Muscle of leg (tissue), 3 donors: ENCODE measurements at regions not wholly inside any gene's neighbourhood (a gene's known extent, or its start where the extent isn't known, plus 50 kb on each side); places are given as distances from the start of the nearest gene placed in this dataset.

Source experiments
- DNase-seq: peaks from one replicate; pipeline ENCODE4 v3.0.0; 2013
- H3K27ac ChIP-seq: one replicate; pipeline ENCODE4 v1.5.1; 2013; ENCODE audit warnings: mild to moderate bottlenecking, low read length, control low read depth
- H3K27me3 ChIP-seq: one replicate; pipeline ENCODE4 v1.6.1; 2013; ENCODE audit warnings: low read length; ENCODE audit not compliant: control insufficient read depth, insufficient read depth
- H3K36me3 ChIP-seq: one replicate; pipeline ENCODE4 v1.6.1; 2013; ENCODE audit warnings: low read length; ENCODE audit not compliant: control insufficient read depth, insufficient read depth
- H3K4me1 ChIP-seq: one replicate; pipeline ENCODE4 v1.6.1; 2013; ENCODE audit warnings: low read length; ENCODE audit not compliant: control insufficient read depth, insufficient read depth
- H3K4me3 ChIP-seq: one replicate; pipeline ENCODE4 v1.5.1; 2013; ENCODE audit warnings: low read length, control low read depth
- H3K9me3 ChIP-seq: replicated peaks from 2 replicates; pipeline ENCODE4 v1.6.1; 2013; ENCODE audit warnings: low read depth, low read length; ENCODE audit not compliant: control insufficient read depth
- WGBS: methylation state at CpG from one replicate; pipeline ENCODE4 v1.1.5; 2013; ENCODE audit warnings: missing lambda C conversion rate; ENCODE audit not compliant: insufficient coverage; 5-methylcytosine and 5-hydroxymethylcytosine counted together

DNA sequence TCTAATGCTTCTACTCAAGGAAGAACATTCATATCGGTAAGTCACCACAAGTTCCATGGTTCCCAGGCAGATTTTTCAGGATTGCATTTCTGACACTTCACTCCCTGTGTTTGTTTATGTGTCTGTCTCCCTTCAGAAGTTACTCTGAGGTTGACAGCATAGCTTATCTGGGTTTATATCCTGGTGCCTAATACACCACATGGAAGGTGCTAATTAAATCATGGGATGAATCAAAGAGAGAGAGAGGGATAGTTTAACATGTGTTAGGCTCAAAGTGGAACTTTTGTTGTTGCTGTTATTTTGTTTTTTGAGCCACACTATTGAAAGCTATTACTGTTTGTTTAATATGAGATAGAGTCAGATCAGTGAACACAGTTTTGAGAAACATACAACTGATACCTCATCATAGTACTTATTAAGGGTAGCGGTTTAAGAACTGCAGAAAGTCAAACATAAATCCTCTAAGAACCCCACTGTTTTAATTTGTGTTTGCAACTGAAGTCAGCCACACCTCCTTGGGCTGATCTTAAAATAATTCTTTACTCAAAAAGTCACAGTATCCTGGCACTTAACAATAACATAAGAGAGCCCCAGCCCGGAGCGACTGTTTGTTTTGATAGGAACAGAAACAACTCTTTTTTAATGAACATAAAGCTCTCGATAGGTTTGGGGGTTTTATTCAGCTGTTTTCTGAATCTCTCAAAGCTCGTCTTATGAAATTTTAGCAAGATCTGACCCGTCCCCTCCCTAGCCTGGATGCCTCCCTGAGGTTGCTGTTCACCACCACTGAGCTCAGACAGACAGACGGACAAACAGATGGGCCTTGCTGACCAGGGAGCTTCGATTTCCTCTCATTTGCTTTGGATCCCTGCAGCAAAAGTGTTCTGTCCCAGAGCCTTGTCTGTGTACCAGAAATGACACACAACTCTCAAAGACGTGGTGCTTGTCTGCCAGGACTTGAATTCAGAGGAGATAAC is 98.3 kb upstream of the MYOCD start:
- Histone ChIP-seq H3K4me1 (no peaks in the 10 kb centered on the region), H3K36me3 (no peaks in the 10 kb centered on the region), H3K4me3 (no peak overlapping the region), H3K27me3 (no peaks in the 10 kb centered on the region), H3K9me3 (no peaks in the 10 kb centered on the region), H3K27ac (no peak overlapping the region)
- no peak for DNase-seq
- 73% methylated on average over 5 of the region's 10 CpGs for WGBS

DNA sequence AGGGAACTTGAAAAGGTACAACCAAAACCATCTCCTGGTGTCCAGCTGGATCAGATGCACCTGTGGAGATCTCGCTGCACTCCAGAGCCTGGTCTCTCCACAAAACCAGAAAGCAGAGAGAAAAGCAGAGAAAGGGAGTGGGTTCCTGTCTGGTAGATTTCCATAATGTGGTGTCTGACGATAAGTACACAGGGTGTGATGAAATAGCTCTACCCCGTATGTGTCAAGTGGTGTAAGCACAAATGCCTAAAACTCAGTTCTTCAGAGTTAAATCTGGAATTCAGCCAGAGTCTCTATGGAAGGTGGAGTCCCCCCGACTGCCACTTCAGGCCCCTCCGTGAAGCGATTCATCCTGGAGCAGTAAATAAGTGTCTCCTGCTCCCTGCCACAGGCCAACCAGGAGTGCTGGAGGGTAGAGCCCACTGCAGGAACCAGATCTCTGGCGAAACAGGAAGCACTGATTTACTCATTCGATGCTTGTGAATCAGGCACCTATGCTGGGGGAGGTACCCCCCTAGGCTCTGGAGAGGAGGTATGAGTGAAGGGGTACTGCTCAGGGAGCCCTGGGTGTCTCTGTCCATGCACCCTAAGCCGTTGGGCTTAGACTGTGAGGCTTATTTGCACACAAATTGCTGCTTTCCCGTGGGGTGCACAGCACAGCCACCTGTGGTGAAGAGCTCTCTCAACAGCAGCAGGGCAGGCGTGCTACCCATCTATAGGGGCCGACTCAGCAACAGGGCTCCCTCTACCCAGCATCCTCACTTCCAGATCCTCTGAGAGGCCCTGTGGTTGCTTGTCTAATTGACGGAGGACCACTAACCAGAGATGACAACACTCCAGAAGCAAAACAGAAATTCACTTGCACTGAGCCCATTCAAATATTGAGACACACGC is 97.1 kb upstream of the MYOCD start:
- H3K4me1 ChIP-seq, result no peaks in the 10 kb centered on the region
- no peak overlapping the region for H3K27ac ChIP-seq
- no peaks in the 10 kb centered on the region for H3K27me3 ChIP-seq
- no peaks in the 10 kb centered on the region for H3K36me3 ChIP-seq
- no peak for DNase-seq
- no peaks in the 10 kb centered on the region for H3K9me3 ChIP-seq
- H3K4me3 ChIP-seq, result no peak overlapping the region
- WGBS, result 48% methylated on average over 11 of the region's 14 CpGs

- DNase-seq, result no peak
- no CpG with 5 or more reads among the region's 3 CpGs for WGBS
- H3K4me3 ChIP-seq, result no peak overlapping the region
- H3K27me3 ChIP-seq, result no peaks in the 10 kb centered on the region
- no peak overlapping the region for H3K27ac ChIP-seq
- H3K36me3 ChIP-seq, result no peaks in the 10 kb centered on the region
- H3K4me1 ChIP-seq, result no peaks in the 10 kb centered on the region
- H3K9me3 ChIP-seq, result no peaks in the 10 kb centered on the region
These were observed 94.1 kb upstream of the MYOCD start for GRCh38 chr17:12571606-12572005.

GRCh38 chr17:12574525-12574924 is 91.2 kb upstream of the MYOCD start:
- no peak for DNase-seq
- H3K4me3 ChIP-seq, result no peak overlapping the region
- H3K36me3 ChIP-seq, result no peaks in the 10 kb centered on the region
- no CpG with 5 or more reads among the region's 2 CpGs for WGBS
- H3K9me3 ChIP-seq, result no peaks in the 10 kb centered on the region
- H3K27me3 ChIP-seq, result no peaks in the 10 kb centered on the region
- no peaks in the 10 kb centered on the region for H3K4me1 ChIP-seq
- H3K27ac ChIP-seq, result no peak overlapping the region

GRCh38 chr17:12575641-12576040 is 90.0 kb upstream of the MYOCD start:
- Histone ChIP-seq H3K9me3 (no peaks in the 10 kb centered on the region), H3K4me3 (no peak overlapping the region), H3K27me3 (no peaks in the 10 kb centered on the region), H3K36me3 (no peaks in the 10 kb centered on the region), H3K4me1 (no peaks in the 10 kb centered on the region), H3K27ac (no peak overlapping the region)
- DNase-seq, result no peak

DNA sequence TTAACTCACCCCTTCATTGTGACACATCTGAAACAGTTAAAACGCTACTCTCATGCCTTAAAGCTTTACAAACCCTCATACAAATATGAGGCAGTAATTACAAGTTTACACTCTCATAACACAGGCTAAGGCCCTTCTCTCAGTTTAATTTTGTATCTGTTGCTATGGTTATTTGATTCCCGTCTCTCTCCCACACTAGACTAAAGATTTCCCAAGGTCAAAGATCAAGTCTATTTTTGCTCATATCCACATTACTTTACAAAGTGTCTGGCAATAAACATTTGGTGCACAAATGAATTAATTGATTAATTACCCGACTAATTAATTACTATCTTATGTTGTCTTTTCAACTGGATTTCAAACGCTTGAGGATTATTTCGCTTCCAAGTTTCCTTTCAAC is 86.4 kb upstream of the MYOCD start:
- peak; percentile 53 for DNase-seq
- Histone ChIP-seq H3K27ac (no peak overlapping the region), H3K4me1 (no peaks in the 10 kb centered on the region), H3K4me3 (no peak overlapping the region), H3K36me3 (no peaks in the 10 kb centered on the region), H3K27me3 (no peaks in the 10 kb centered on the region), H3K9me3 (no peaks in the 10 kb centered on the region)
- no CpG with 5 or more reads among the region's 5 CpGs for WGBS

- Histone ChIP-seq H3K9me3 (no peaks in the 10 kb centered on the region), H3K36me3 (no peaks in the 10 kb centered on the region), H3K4me1 (no peaks in the 10 kb centered on the region), H3K27me3 (no peaks in the 10 kb centered on the region), H3K27ac (no peak overlapping the region), H3K4me3 (no peak overlapping the region)
- DNase-seq, result no peak
- WGBS, result 59% methylated on average over 4 of the region's 6 CpGs
These were observed 85.0 kb upstream of the MYOCD start for GRCh38 chr17:12580640-12581039.

DNA sequence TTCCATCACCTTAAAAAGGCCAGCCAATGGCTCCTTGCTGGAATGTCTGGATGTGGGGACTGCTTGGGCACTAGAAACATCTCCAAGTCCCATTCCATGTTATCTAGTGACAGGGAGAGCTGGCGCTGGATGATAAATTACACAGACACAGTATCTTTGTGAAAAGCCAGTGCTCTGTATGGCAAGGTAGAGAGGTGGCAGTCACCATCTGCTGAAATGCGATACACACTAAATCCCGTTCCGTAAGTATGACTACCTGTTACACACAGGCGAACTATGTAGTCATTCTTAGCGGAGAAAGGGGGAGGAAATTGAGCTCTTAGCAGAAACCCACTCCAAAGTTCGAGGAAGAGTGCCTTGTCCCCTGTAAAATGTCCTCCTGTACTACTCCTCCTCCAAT is 81.0 kb upstream of the MYOCD start:
- H3K27me3 ChIP-seq, result no peaks in the 10 kb centered on the region
- no peak for DNase-seq
- no peaks in the 10 kb centered on the region for H3K9me3 ChIP-seq
- no peaks in the 10 kb centered on the region for H3K4me1 ChIP-seq
- H3K27ac ChIP-seq, result no peak overlapping the region
- H3K4me3 ChIP-seq, result no peak overlapping the region
- WGBS, result no CpG with 5 or more reads among the region's 7 CpGs
- no peaks in the 10 kb centered on the region for H3K36me3 ChIP-seq

GRCh38 chr17:12588531-12588930 is 77.2 kb upstream of the MYOCD start:
- 100% methylated on average over 3 of the region's 5 CpGs for WGBS
- Histone ChIP-seq H3K27ac (no peak overlapping the region), H3K36me3 (no peaks in the 10 kb centered on the region), H3K4me1 (no peaks in the 10 kb centered on the region), H3K9me3 (no peaks in the 10 kb centered on the region), H3K27me3 (no peaks in the 10 kb centered on the region), H3K4me3 (no peak overlapping the region)
- no peak for DNase-seq

- DNase-seq, result no peak
- Histone ChIP-seq H3K27me3 (no peaks in the 10 kb centered on the region), H3K36me3 (no peaks in the 10 kb centered on the region), H3K4me1 (no peaks in the 10 kb centered on the region), H3K4me3 (no peak overlapping the region), H3K9me3 (no peaks in the 10 kb centered on the region), H3K27ac (no peak overlapping the region)
- 83% methylated on average over 4 of the region's 10 CpGs for WGBS
These were observed 75.3 kb upstream of the MYOCD start for GRCh38 chr17:12590417-12590816.
